GM18511 (cell line): ENCODE measurements at regions not wholly inside any gene's neighbourhood (a gene's known extent, or its start where the extent isn't known, plus 50 kb on each side); places are given as distances from the start of the nearest gene placed in this dataset.
"Not testable (repeated sequence)": the region's sequence is repeated elsewhere in the genome, so short reads cannot be mapped to it uniquely, and the experiment has no call there.

Source experiments
- ATAC-seq: cut with Tn5 transposase; IDR thresholded peaks from one replicate; pipeline ENCODE4 v1.9.1; 2021; ENCODE audit warnings: mild to moderate bottlenecking, moderate library complexity; ENCODE audit not compliant: unreplicated experiment

- no peak for ATAC-seq
These were observed 72.3 kb upstream of the SNTG2 start for GRCh38 chr2:878245-878930.

- ATAC-seq = no peak
These were observed 72.9 kb upstream of the SNTG2 start for GRCh38 chr2:877747-878146.

- no peak for ATAC-seq
These were observed 74.7 kb upstream of the SNTG2 start for GRCh38 chr2:875687-876615.

- ATAC-seq = no peak
These were observed 76.7 kb upstream of the SNTG2 start for GRCh38 chr2:873651-874580.

- ATAC-seq = no peak
These were observed 77.6 kb upstream of the SNTG2 start for GRCh38 chr2:873027-873426.

- no peak for ATAC-seq
These were observed 78.5 kb upstream of the SNTG2 start for GRCh38 chr2:871926-872680.

GRCh38 chr2:871175-871727, 79.4 kb upstream of the SNTG2 start:
- no peak for ATAC-seq

- no peak for ATAC-seq
These were observed 80.2 kb upstream of the SNTG2 start for GRCh38 chr2:870426-870825.

- ATAC-seq = no peak
These were observed 80.8 kb upstream of the SNTG2 start for GRCh38 chr2:869894-870293.

- no peak for ATAC-seq
These were observed 81.2 kb upstream of the SNTG2 start for GRCh38 chr2:869357-869871.

GRCh38 chr2:868857-869256, 81.8 kb upstream of the SNTG2 start:
- ATAC-seq = not testable (repeated sequence)

- no peak for ATAC-seq
These were observed 83.4 kb upstream of the SNTG2 start for GRCh38 chr2:867296-867695.

- no peak for ATAC-seq
These were observed 83.8 kb upstream of the SNTG2 start for GRCh38 chr2:866887-867286.

GRCh38 chr2:866009-866680, 84.5 kb upstream of the SNTG2 start:
- ATAC-seq = no peak

- ATAC-seq = no peak
These were observed 86.0 kb upstream of the SNTG2 start for GRCh38 chr2:864501-865106.

GRCh38 chr2:863732-864450, 86.8 kb upstream of the SNTG2 start:
- ATAC-seq = no peak

- no peak for ATAC-seq
These were observed 87.8 kb upstream of the SNTG2 start for GRCh38 chr2:862731-863466.

GRCh38 chr2:862355-862687, 88.3 kb upstream of the SNTG2 start:
- no peak for ATAC-seq
